Sigmoid colon (tissue), 4 donors: ENCODE measurements at regions not wholly inside any gene's neighbourhood (a gene's known extent, or its start where the extent isn't known, plus 50 kb on each side); places are given as distances from the start of the nearest gene placed in this dataset.

Experiments used
- EP300 ChIP-seq, 4 donors: sonication (generic); formaldehyde crosslinking; IDR thresholded peaks; one replicate each; pipeline ENCODE4 v1.6.1; 2017; ENCODE audit warnings: antibody characterized with exemption in 4 of 4
- POLR2A ChIP-seq, 2 donors: fragments of 450-650 bp; IDR thresholded peaks; one replicate each; pipeline ENCODE4 v1.6.1; 2016; ENCODE audit warnings: antibody characterized with exemption in 2 of 2, mild to moderate bottlenecking in 2 of 2, moderate library complexity in 2 of 2
- POLR2AphosphoS5 ChIP-seq, 4 donors: sonication (generic); formaldehyde crosslinking; IDR thresholded peaks; one replicate each; pipeline ENCODE4 v1.6.1; 2017; ENCODE audit warnings: antibody characterized with exemption in 4 of 4
- TF ChIP-seq, protein P1 (sequence below), 4 experiments: fragments of 450-650 bp in 3 of 4; fragments of 200-600 bp in 1 of 4; IDR thresholded peaks; one replicate each; pipeline ENCODE4 v1.5.1; 2016 to 2019; ENCODE audit warnings: antibody characterized with exemption in 4 of 4, mild to moderate bottlenecking in 3 of 4, moderate library complexity in 2 of 4

DNA sequence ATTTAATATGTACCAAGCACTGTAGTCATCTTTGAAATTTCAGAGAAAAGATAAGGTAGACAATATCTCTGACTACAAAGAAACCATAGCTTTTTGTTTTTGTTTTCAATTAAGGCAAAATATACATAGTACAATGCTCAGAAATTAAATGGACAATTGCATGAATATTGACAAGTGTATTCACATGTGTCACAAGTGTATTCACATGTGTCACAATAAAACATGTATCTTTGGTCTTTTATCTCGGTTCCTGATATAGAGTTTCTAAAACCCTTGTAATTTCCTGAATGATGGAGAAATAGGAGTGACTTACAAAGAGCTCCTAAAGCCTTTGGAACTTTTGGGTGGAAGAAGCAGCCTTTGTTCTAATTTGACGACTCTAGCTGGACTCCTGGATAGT lies 756.4 kb downstream of the EPHA4 start:
- TF ChIP-seq EP300 (IDR thresholded peaks at IDR 0.05) (no peak), POLR2A (IDR thresholded peaks at IDR 0.05) (no peak), POLR2AphosphoS5 (IDR thresholded peaks at IDR 0.05) (no peak)
- TF ChIP-seq, protein P1, sequence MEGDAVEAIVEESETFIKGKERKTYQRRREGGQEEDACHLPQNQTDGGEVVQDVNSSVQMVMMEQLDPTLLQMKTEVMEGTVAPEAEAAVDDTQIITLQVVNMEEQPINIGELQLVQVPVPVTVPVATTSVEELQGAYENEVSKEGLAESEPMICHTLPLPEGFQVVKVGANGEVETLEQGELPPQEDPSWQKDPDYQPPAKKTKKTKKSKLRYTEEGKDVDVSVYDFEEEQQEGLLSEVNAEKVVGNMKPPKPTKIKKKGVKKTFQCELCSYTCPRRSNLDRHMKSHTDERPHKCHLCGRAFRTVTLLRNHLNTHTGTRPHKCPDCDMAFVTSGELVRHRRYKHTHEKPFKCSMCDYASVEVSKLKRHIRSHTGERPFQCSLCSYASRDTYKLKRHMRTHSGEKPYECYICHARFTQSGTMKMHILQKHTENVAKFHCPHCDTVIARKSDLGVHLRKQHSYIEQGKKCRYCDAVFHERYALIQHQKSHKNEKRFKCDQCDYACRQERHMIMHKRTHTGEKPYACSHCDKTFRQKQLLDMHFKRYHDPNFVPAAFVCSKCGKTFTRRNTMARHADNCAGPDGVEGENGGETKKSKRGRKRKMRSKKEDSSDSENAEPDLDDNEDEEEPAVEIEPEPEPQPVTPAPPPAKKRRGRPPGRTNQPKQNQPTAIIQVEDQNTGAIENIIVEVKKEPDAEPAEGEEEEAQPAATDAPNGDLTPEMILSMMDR (IDR thresholded peaks at IDR 0.05), result no peak
